K562 (cell line): ENCODE measurements at regions not wholly inside any gene's neighbourhood (a gene's known extent, or its start where the extent isn't known, plus 50 kb on each side); places are given as distances from the start of the nearest gene placed in this dataset.

Experiments used
- ATAC-seq: fragments of 200-7000 bp; cut with Tn5 transposase; 3 replicates; pipeline ENCODE4 v1.9.1; 2020; ENCODE audit warnings: moderate library complexity
- BruUV-seq: library from RNA; stranded (reverse); fragments of 400-500 nt; replicated peaks from 2 replicates; lab custom pipeline; 2021; lab: Mats Ljungman, UMichigan
- CTCF ChIA-PET: fragments of 300-600 bp; formaldehyde crosslinking; extraction: SDS; loops from one replicate; lab custom pipeline; 2021; ENCODE audit warnings: low intra/inter-chr PET ratio; lab: Yijun Ruan, JAX
- POLR2A ChIA-PET: fragments of 300-600, 350-650 bp; sonication (Branson Sonifier 250); formaldehyde crosslinking; extraction: SDS; loops from one replicate; lab custom pipeline; 2021; ENCODE audit warnings: antibody characterized with exemption, inconsistent platforms; lab: Yijun Ruan, JAX
- DNase-seq, 4 experiments: peaks; one replicate each; pipeline versions ENCODE4 v3.0.0 to v3.0.0-alpha.2; 2011 to 2018; ENCODE audit warnings: low spot score in 3 of 4, mixed read lengths in 3 of 4; ENCODE audit errors: extremely low read depth in 1 of 4
- FAIRE-seq: peaks from 2 replicates; lab custom pipeline; 2011; peaks lifted over from hg19 to GRCh38; lab: Jason Lieb, UNC
- H2AFZ ChIP-seq: 2 replicates; pipeline ENCODE4 v1.6.0; 2011; ENCODE audit warnings: low read depth, low read length, control low read depth, inconsistent platforms
- H3K27ac ChIP-seq: fragments of 200-600 bp; 3 replicates; pipeline ENCODE4 v1.8.0; 2011; ENCODE audit warnings: low read depth, mild to moderate bottlenecking, control low read depth, inconsistent platforms, low read length, moderate library complexity, mixed read lengths; ENCODE audit errors: extremely low read depth
- H3K27me3 ChIP-seq, 2 experiments: fragments of 300-600 bp in 1 of 2; 2 replicates in 1 of 2; 3 replicates in 1 of 2; pipeline versions ENCODE4 v1.6.0 to v1.8.0; 2011; ENCODE audit warnings: inconsistent platforms in 2 of 2, low read length in 2 of 2, mild to moderate bottlenecking in 1 of 2, mixed read lengths in 1 of 2, moderate library complexity in 1 of 2; ENCODE audit not compliant: control insufficient read depth in 2 of 2, insufficient read depth in 2 of 2
- H3K36me3 ChIP-seq: fragments of 300-600 bp; 3 replicates; pipeline ENCODE4 v1.8.0; 2011; ENCODE audit warnings: mild to moderate bottlenecking, low read length, inconsistent platforms; ENCODE audit not compliant: control insufficient read depth, insufficient read depth
- H3K4me1 ChIP-seq, 2 experiments: fragments of 200-600 bp in 1 of 2; replicated peaks in 1 of 2; 2 replicates in 1 of 2; 3 replicates in 1 of 2; pipeline versions ENCODE4 v1.5.1 to v1.8.0; 2011; ENCODE audit warnings: inconsistent platforms in 2 of 2, low read length in 2 of 2, mild to moderate bottlenecking in 1 of 2, mixed read lengths in 1 of 2, moderate library complexity in 1 of 2; ENCODE audit not compliant: control insufficient read depth in 2 of 2, insufficient read depth in 2 of 2
- H3K4me2 ChIP-seq: 2 replicates; pipeline ENCODE4 v1.6.1; 2011; ENCODE audit warnings: low read length, control low read depth, inconsistent platforms, mixed read lengths; ENCODE audit not compliant: insufficient read depth
- H3K4me3 ChIP-seq: fragments of 200-600 bp; sonication (generic), shearing (Covaris generic); 2 replicates; pipeline ENCODE4 v1.5.1; 2016; ENCODE audit warnings: control low read depth, inconsistent platforms
- H3K79me2 ChIP-seq: fragments of 200-600 bp; 3 replicates; pipeline ENCODE4 v1.8.0; 2011; ENCODE audit warnings: low read length, inconsistent platforms; ENCODE audit not compliant: control insufficient read depth, insufficient read depth
- H3K9ac ChIP-seq, 2 experiments: 2 replicates each; pipeline versions ENCODE4 v1.6.0 to v1.6.1; 2011; ENCODE audit warnings: low read depth in 2 of 2, low read length in 2 of 2, control low read depth in 1 of 2, inconsistent platforms in 1 of 2, mild to moderate bottlenecking in 1 of 2, mixed read lengths in 1 of 2; ENCODE audit not compliant: insufficient read depth in 1 of 2
- H3K9me1 ChIP-seq: one replicate; pipeline ENCODE4 v1.6.0; 2011; ENCODE audit warnings: inconsistent platforms, mild to moderate bottlenecking, low read length, moderate library complexity; ENCODE audit not compliant: control insufficient read depth, insufficient read depth
- H3K9me3 ChIP-seq: replicated peaks from 2 replicates; pipeline ENCODE4 v1.5.1; 2011; ENCODE audit warnings: low read depth, low read length, inconsistent platforms; ENCODE audit not compliant: control insufficient read depth, insufficient read depth
- H4K20me1 ChIP-seq: replicated peaks from 2 replicates; pipeline ENCODE4 v1.6.1; 2011; ENCODE audit warnings: low read length, inconsistent platforms, mixed read lengths; ENCODE audit not compliant: control insufficient read depth, insufficient read depth
- SLC30A9 ChIP-seq: fragments of 250-450 bp; sonication (Bioruptor Pico); IDR thresholded peaks from 2 replicates; pipeline ENCODE4 v1.8.0; 2022; ENCODE audit warnings: mild to moderate bottlenecking, moderate library complexity
- ZKSCAN1 ChIP-seq: fragments of 150-350 bp; IDR thresholded peaks from 2 replicates; pipeline ENCODE4 v1.6.1; 2016; ENCODE audit warnings: low read depth, low read length
- WGBS: fragments of 100-300 bp; shearing (Covaris generic); methylation state at CpG from one replicate; pipeline ENCODE4 v1.1.6; 2016; ENCODE audit warnings: low coverage, mixed read lengths; ENCODE audit not compliant: insufficient coverage; ENCODE audit errors: missing lambda C conversion rate; 5-methylcytosine and 5-hydroxymethylcytosine counted together
- in situ Hi-C: fragments of 300-500 bp; cut with MboI; formaldehyde crosslinking; loops from 4 replicates; pipeline ENCODE4 v1.15.0; 2018; ENCODE audit warnings: inconsistent platforms, mixed read lengths
- intact Hi-C: fragments of 100-400 bp; cut with micrococcal nuclease; formaldehyde crosslinking; loops from 2 replicates; pipeline ENCODE4 v1.14.2; 2022
- TF ChIP-seq, protein P1 (sequence below): sonication (generic); formaldehyde crosslinking; IDR thresholded peaks from 2 replicates; pipeline ENCODE4 v1.8.0; 2023; ENCODE audit warnings: mild to moderate bottlenecking, missing genetic modification reagents
- TF ChIP-seq, protein P2 (sequence below): fragments of 450-650 bp; IDR thresholded peaks from 2 replicates; pipeline ENCODE4 v1.6.1; 2016; ENCODE audit warnings: mild to moderate bottlenecking
- TF ChIP-seq, protein P3 (sequence below): fragments of 250-450 bp; sonication (Bioruptor Pico); IDR thresholded peaks from 2 replicates; pipeline ENCODE4 v1.5.1; 2021; ENCODE audit warnings: mild to moderate bottlenecking
- TF ChIP-seq, protein P4 (sequence below): fragments of 250-450 bp; sonication (Bioruptor Pico); IDR thresholded peaks from 2 replicates; pipeline ENCODE4 v1.9.0; 2021; ENCODE audit warnings: mild to moderate bottlenecking

DNA sequence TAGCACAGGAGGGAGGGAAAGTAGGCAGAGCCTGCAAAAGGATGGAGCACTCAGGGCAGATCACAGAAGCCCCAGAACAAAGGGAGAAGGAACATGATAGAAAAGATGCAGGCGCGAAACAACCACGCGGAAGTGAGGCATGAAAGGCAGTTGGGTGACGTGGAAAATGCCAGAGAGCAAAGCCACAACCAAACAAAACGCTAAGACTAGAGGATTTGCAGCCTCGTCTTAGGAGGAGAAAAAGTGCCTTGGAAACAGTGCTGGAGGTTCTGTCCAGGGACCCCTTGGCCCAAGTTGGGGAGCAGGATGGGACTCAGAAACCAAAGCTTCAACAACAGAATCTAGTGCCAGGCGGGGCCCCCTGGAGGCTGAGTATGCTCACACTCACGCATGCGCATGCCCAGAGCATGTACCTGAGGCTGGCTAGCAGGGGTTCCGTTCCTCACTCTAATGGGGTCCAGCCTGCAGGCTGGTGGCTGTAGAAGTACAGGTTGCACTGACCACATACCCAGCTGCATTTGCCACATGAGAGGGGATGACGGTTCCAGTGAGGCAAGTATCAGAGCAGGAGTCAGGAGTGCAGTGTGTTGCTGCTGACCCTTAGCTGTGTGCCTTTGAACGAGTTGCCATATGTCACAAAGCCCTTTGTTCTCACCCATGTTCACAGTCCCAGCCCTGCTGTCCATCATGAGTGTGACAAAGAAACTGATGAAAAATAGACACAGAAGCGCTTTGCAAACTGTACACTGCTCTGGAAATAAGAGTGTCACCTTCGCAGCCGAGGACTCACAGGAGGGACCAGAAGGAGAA is 568.6 kb upstream of the CADM1 start (continued):
- TF ChIP-seq, protein P1, sequence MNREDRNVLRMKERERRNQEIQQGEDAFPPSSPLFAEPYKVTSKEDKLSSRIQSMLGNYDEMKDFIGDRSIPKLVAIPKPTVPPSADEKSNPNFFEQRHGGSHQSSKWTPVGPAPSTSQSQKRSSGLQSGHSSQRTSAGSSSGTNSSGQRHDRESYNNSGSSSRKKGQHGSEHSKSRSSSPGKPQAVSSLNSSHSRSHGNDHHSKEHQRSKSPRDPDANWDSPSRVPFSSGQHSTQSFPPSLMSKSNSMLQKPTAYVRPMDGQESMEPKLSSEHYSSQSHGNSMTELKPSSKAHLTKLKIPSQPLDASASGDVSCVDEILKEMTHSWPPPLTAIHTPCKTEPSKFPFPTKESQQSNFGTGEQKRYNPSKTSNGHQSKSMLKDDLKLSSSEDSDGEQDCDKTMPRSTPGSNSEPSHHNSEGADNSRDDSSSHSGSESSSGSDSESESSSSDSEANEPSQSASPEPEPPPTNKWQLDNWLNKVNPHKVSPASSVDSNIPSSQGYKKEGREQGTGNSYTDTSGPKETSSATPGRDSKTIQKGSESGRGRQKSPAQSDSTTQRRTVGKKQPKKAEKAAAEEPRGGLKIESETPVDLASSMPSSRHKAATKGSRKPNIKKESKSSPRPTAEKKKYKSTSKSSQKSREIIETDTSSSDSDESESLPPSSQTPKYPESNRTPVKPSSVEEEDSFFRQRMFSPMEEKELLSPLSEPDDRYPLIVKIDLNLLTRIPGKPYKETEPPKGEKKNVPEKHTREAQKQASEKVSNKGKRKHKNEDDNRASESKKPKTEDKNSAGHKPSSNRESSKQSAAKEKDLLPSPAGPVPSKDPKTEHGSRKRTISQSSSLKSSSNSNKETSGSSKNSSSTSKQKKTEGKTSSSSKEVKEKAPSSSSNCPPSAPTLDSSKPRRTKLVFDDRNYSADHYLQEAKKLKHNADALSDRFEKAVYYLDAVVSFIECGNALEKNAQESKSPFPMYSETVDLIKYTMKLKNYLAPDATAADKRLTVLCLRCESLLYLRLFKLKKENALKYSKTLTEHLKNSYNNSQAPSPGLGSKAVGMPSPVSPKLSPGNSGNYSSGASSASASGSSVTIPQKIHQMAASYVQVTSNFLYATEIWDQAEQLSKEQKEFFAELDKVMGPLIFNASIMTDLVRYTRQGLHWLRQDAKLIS, result no peak
- no peak for TF ChIP-seq ZKSCAN1
- TF ChIP-seq, all 486 proteins: peak for 3

DNA sequence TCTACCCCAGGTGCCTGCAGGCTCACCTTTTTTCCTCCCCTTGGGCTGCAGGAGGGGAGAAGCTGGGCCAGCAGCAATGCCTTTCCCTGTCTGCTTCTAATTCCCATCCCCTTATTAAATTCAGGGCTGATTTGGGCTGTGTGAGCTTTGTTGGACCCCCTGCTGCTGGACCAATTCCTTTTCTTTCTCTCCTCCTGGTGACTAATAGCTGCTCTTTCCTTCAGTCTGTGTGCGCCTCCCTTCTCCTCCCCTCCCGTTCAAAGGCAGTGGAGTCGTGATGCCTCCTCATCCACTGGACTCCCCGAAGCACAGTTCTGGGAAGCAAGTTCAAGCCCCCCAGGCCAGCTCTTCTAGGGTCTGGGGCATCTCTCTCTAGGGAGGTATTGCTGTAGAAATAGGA is 567.9 kb upstream of the CADM1 start:
- FAIRE-seq (no peak), DNase-seq (no peak), ATAC-seq (no peak)
- H3K27me3 ChIP-seq, result peaks cover 0 to 8% of the 10 kb centered on the region in 2 experiments; a peak in 2 of 5 replicates
- BruUV-seq, result no TSS peak
- H3K4me1 ChIP-seq, result no peaks in the 10 kb centered on the region; a peak in 1 of 5 replicates
- no peaks in the 10 kb centered on the region for H3K36me3 ChIP-seq
- H3K4me2 ChIP-seq, result no peak overlapping the region
- H3K27ac ChIP-seq, result no peak overlapping the region
- H3K9ac ChIP-seq, result no peak overlapping the region
- H3K4me3 ChIP-seq, result no peak overlapping the region
- H3K79me2 ChIP-seq, result no peaks in the 10 kb centered on the region
- intact Hi-C loops, result no loop called here
- no peaks in the 10 kb centered on the region for H4K20me1 ChIP-seq
- in situ Hi-C loops, result loop anchor here (25.0 kb wide), 1 partner anchor 735 kb away; no protein-coding TSS in a partner anchor
- no peaks in the 10 kb centered on the region for H3K9me1 ChIP-seq
- ChIA-PET CTCF (no interaction called here), POLR2A (no interaction called here)
- TF ChIP-seq, protein P2, sequence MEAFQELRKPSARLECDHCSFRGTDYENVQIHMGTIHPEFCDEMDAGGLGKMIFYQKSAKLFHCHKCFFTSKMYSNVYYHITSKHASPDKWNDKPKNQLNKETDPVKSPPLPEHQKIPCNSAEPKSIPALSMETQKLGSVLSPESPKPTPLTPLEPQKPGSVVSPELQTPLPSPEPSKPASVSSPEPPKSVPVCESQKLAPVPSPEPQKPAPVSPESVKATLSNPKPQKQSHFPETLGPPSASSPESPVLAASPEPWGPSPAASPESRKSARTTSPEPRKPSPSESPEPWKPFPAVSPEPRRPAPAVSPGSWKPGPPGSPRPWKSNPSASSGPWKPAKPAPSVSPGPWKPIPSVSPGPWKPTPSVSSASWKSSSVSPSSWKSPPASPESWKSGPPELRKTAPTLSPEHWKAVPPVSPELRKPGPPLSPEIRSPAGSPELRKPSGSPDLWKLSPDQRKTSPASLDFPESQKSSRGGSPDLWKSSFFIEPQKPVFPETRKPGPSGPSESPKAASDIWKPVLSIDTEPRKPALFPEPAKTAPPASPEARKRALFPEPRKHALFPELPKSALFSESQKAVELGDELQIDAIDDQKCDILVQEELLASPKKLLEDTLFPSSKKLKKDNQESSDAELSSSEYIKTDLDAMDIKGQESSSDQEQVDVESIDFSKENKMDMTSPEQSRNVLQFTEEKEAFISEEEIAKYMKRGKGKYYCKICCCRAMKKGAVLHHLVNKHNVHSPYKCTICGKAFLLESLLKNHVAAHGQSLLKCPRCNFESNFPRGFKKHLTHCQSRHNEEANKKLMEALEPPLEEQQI, result no peak
- TF ChIP-seq, protein P3, sequence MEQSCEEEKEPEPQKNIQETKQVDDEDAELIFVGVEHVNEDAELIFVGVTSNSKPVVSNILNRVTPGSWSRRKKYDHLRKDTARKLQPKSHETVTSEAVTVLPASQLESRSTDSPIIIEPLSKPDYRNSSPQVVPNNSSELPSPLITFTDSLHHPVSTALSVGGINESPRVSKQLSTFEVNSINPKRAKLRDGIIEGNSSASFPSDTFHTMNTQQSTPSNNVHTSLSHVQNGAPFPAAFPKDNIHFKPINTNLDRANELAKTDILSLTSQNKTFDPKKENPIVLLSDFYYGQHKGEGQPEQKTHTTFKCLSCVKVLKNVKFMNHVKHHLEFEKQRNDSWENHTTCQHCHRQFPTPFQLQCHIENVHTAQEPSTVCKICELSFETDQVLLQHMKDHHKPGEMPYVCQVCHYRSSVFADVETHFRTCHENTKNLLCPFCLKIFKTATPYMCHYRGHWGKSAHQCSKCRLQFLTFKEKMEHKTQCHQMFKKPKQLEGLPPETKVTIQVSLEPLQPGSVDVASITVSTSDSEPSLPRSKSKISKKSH, result no peak
- TF ChIP-seq, protein P4, sequence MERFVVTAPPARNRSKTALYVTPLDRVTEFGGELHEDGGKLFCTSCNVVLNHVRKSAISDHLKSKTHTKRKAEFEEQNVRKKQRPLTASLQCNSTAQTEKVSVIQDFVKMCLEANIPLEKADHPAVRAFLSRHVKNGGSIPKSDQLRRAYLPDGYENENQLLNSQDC (CRISPR knock-in tag), result no peak
- no peak for TF ChIP-seq SLC30A9 (CRISPR knock-in tag)
- no peaks in the 10 kb centered on the region for H3K9me3 ChIP-seq
- no peak overlapping the region for H2AFZ ChIP-seq
- WGBS, result 2% methylated on average over 4 of the region's 4 CpGs
